IMR-90 (cell line): ENCODE measurements at regions not wholly inside any gene's neighbourhood (a gene's known extent, or its start where the extent isn't known, plus 50 kb on each side); places are given as distances from the start of the nearest gene placed in this dataset.

Experiments used
- ATAC-seq: fragments of 200-7000 bp; cut with Tn5 transposase; 2 replicates; pipeline ENCODE4 v1.9.1; 2020; ENCODE audit warnings: low read depth, mild to moderate bottlenecking, moderate library complexity
- BruUV-seq: library from RNA; stranded (reverse); fragments of 400-500 nt; replicated peaks from 2 replicates; lab custom pipeline; 2021; lab: Mats Ljungman, UMichigan
- CTCF ChIA-PET: fragments of 300-600 bp; formaldehyde crosslinking; extraction: SDS; loops from one replicate; lab custom pipeline; 2021; ENCODE audit warnings: antibody characterized with exemption; lab: Yijun Ruan, JAX
- POLR2A ChIA-PET: fragments of 300-600 bp; sonication (Branson Sonifier 250); formaldehyde crosslinking; loops from one replicate; lab custom pipeline; 2022; ENCODE audit warnings: antibody characterized with exemption; ENCODE audit not compliant: unreplicated experiment; lab: Charles Lee
- DNase-seq: peaks from one replicate; pipeline ENCODE4 v3.0.0; 2013
- H2AFZ ChIP-seq: replicated peaks from 2 replicates; pipeline ENCODE3; 2013; ENCODE audit warnings: low read length, mild to moderate bottlenecking; ENCODE audit not compliant: poor library complexity
- H2AK5ac ChIP-seq: 2 replicates; pipeline ENCODE4 v1.6.1; 2013; ENCODE audit warnings: low read depth, low read length, inconsistent platforms
- H2AK9ac ChIP-seq: replicated peaks from 2 replicates; pipeline ENCODE3; 2013; ENCODE audit warnings: mild to moderate bottlenecking, low read depth, low read length, moderate library complexity; ENCODE audit not compliant: poor library complexity
- H2BK120ac ChIP-seq: 2 replicates; pipeline ENCODE4 v1.6.1; 2013; ENCODE audit warnings: low read depth, low read length, inconsistent platforms
- H2BK15ac ChIP-seq: 3 replicates; pipeline ENCODE4 v1.6.1; 2013; ENCODE audit warnings: low read depth, low read length, inconsistent platforms
- H2BK20ac ChIP-seq: 2 replicates; pipeline ENCODE4 v1.6.1; 2013; ENCODE audit warnings: low read depth, mild to moderate bottlenecking, inconsistent platforms, low read length, moderate library complexity
- H2BK5ac ChIP-seq: 2 replicates; pipeline ENCODE4 v1.6.1; 2013; ENCODE audit warnings: mild to moderate bottlenecking, low read depth, low read length, inconsistent platforms; ENCODE audit not compliant: poor library complexity, severe bottlenecking
- H3K14ac ChIP-seq: replicated peaks from 2 replicates; pipeline ENCODE4 v1.6.1; 2013; ENCODE audit warnings: low read depth, low read length, inconsistent platforms
- H3K18ac ChIP-seq: 2 replicates; pipeline ENCODE4 v1.6.1; 2013; ENCODE audit warnings: low read depth, low read length, control low read depth
- H3K23ac ChIP-seq: 2 replicates; pipeline ENCODE4 v1.6.1; 2013; ENCODE audit warnings: low read depth, low read length, inconsistent platforms
- H3K27ac ChIP-seq: 2 replicates; pipeline ENCODE4 v1.5.1; 2013; ENCODE audit warnings: mild to moderate bottlenecking, control low read depth, low read length; ENCODE audit not compliant: insufficient read depth
- H3K27me3 ChIP-seq: 2 replicates; pipeline ENCODE4 v1.6.1; 2013; ENCODE audit warnings: low read length; ENCODE audit not compliant: control insufficient read depth, insufficient read depth
- H3K36me3 ChIP-seq: 2 replicates; pipeline ENCODE4 v1.6.1; 2013; ENCODE audit warnings: low read length, mixed read lengths; ENCODE audit not compliant: control insufficient read depth, insufficient read depth
- H3K4ac ChIP-seq: 2 replicates; pipeline ENCODE4 v1.6.1; 2013; ENCODE audit warnings: low read depth, low read length, inconsistent platforms
- H3K4me1 ChIP-seq: 2 replicates; pipeline ENCODE4 v1.6.1; 2013; ENCODE audit warnings: low read length, mixed read lengths; ENCODE audit not compliant: control insufficient read depth, insufficient read depth
- H3K4me2 ChIP-seq: 2 replicates; pipeline ENCODE4 v1.6.1; 2013; ENCODE audit warnings: low read depth, mild to moderate bottlenecking, control low read depth, low read length, moderate library complexity
- H3K4me3 ChIP-seq: 2 replicates; pipeline ENCODE4 v1.5.1; 2013; ENCODE audit warnings: low read depth, mild to moderate bottlenecking, control low read depth, low read length, moderate library complexity; ENCODE audit not compliant: insufficient read depth
- H3K56ac ChIP-seq: 2 replicates; pipeline ENCODE4 v1.6.1; 2013; ENCODE audit warnings: low read length, inconsistent platforms; ENCODE audit not compliant: insufficient read depth; ENCODE audit errors: extremely low read depth
- H3K79me1 ChIP-seq, 2 experiments: 2 replicates each; pipeline ENCODE4 v1.6.1; 2013; ENCODE audit warnings: low read length in 2 of 2, inconsistent platforms in 1 of 2, low read depth in 1 of 2
- H3K9ac ChIP-seq: 2 replicates; pipeline ENCODE4 v1.6.1; 2013; ENCODE audit warnings: low read depth, low read length, control low read depth
- H3K9me1 ChIP-seq: 2 replicates; pipeline ENCODE4 v1.6.1; 2013; ENCODE audit warnings: low read length, inconsistent platforms; ENCODE audit not compliant: insufficient read depth
- H3K9me3 ChIP-seq: 2 replicates; pipeline ENCODE4 v1.6.1; 2013; ENCODE audit warnings: low read length; ENCODE audit not compliant: control insufficient read depth, insufficient read depth
- H4K20me1 ChIP-seq: 2 replicates; pipeline ENCODE4 v1.6.1; 2013; ENCODE audit warnings: low read length, inconsistent platforms; ENCODE audit not compliant: insufficient read depth
- H4K5ac ChIP-seq: 2 replicates; pipeline ENCODE4 v1.6.1; 2013; ENCODE audit warnings: mild to moderate bottlenecking, low read depth, low read length, control low read depth
- H4K8ac ChIP-seq, 2 experiments: 2 replicates each; pipeline ENCODE4 v1.6.1; 2013; ENCODE audit warnings: low read depth in 2 of 2, low read length in 2 of 2, control low read depth in 1 of 2, inconsistent platforms in 1 of 2
- H4K91ac ChIP-seq: 2 replicates; pipeline ENCODE4 v1.6.1; 2013; ENCODE audit warnings: low read depth, low read length, inconsistent platforms; ENCODE audit not compliant: insufficient read depth
- BHLHE40 ChIP-seq: fragments of 150-350 bp; IDR thresholded peaks from 2 replicates; pipeline ENCODE4 v1.6.1; 2016; ENCODE audit warnings: mild to moderate bottlenecking, low read depth, low read length
- CHD1 ChIP-seq: IDR thresholded peaks from 2 replicates; pipeline ENCODE4 v1.6.1; 2012; ENCODE audit warnings: low read depth, low read length, improper control_type of control experiment
- ELK1 ChIP-seq: fragments of 150-350 bp; IDR thresholded peaks from 2 replicates; pipeline ENCODE4 v1.6.1; 2016; ENCODE audit warnings: low read depth, mild to moderate bottlenecking, low read length, moderate library complexity, borderline replicate concordance
- MAZ ChIP-seq: IDR thresholded peaks from 2 replicates; pipeline ENCODE4 v1.6.1; 2012; ENCODE audit warnings: low read depth, mild to moderate bottlenecking, low read length, improper control_type of control experiment, moderate library complexity, borderline replicate concordance
- MXI1 ChIP-seq: IDR thresholded peaks from 2 replicates; pipeline ENCODE4 v1.6.1; 2012; ENCODE audit warnings: low read depth, mild to moderate bottlenecking, low read length, moderate library complexity, borderline replicate concordance
- NFE2L2 ChIP-seq: fragments of 150-350 bp; IDR thresholded peaks from 2 replicates; pipeline ENCODE4 v1.6.1; 2016; ENCODE audit warnings: low read depth, mild to moderate bottlenecking, low read length
- RFX5 ChIP-seq: IDR thresholded peaks from 2 replicates; pipeline ENCODE4 v1.8.0; 2012; ENCODE audit warnings: low read depth, mild to moderate bottlenecking, low read length, moderate library complexity
- SMC3 ChIP-seq: fragments of 150-350 bp; IDR thresholded peaks from 2 replicates; pipeline ENCODE4 v1.6.1; 2016; ENCODE audit warnings: low read depth, mild to moderate bottlenecking, antibody characterized with exemption, low read length, moderate library complexity
- WGBS, 2 experiments: methylation state at CpG; one replicate each; pipeline versions ENCODE4 v1.1.5 to v1.1.7; 2013; ENCODE audit warnings: missing lambda C conversion rate in 2 of 2; ENCODE audit not compliant: insufficient read length in 1 of 2; ENCODE audit errors: extremely low coverage in 2 of 2; 5-methylcytosine and 5-hydroxymethylcytosine counted together
- dilution Hi-C: fragments of 300-500 bp; cut with HindIII; formaldehyde crosslinking; loops from one replicate; pipeline ENCODE4 v1.14.3; 2018; ENCODE audit warnings: low sequenced_read_pairs; ENCODE audit not compliant: unreplicated experiment
- in situ Hi-C: fragments of 300-500 bp; cut with MboI; formaldehyde crosslinking; loops from 3 replicates; pipeline ENCODE4 v1.14.3; 2019; ENCODE audit warnings: low sequenced_read_pairs, inconsistent platforms, mixed read lengths
- intact Hi-C: fragments of 100-400 bp; cut with micrococcal nuclease; formaldehyde crosslinking; loops from 2 replicates; pipeline ENCODE4 v1.10.0; 2022

GRCh38 chr11:17156283-17156682 lies 51.5 kb downstream of the PIK3C2A start:
- ChIA-PET CTCF (interaction anchor here (0.6 kb wide), 1 partner anchor 12 kb away, joined by 3 read pairs; no protein-coding TSS in a partner anchor), POLR2A (no interaction called here)
- BruUV-seq: no TSS peak
- peaks cover 18% of the 10 kb centered on the region; the same call in 1 of the 2 replicates for H4K20me1 ChIP-seq
- no peak overlapping the region for H3K56ac ChIP-seq
- dilution Hi-C loops: no loop called here
- H2AK9ac ChIP-seq: no peak overlapping the region
- H3K4me1 ChIP-seq: no peaks in the 10 kb centered on the region
- H3K4me2 ChIP-seq: no peak overlapping the region
- H2BK5ac ChIP-seq: no peak overlapping the region
- H4K5ac ChIP-seq: no peak overlapping the region
- H3K9me3 ChIP-seq: no peaks in the 10 kb centered on the region
- H3K9me1 ChIP-seq: peaks cover 7% of the 10 kb centered on the region; the same call in 1 of the 2 replicates
- no peak overlapping the region for H3K4me3 ChIP-seq
- H3K18ac ChIP-seq: no peak overlapping the region
- DNase-seq: no peak
- no peak overlapping the region for H2BK15ac ChIP-seq
- no peak overlapping the region for H4K91ac ChIP-seq
- H3K27me3 ChIP-seq: no peaks in the 10 kb centered on the region
- H2BK120ac ChIP-seq: no peak overlapping the region
- intact Hi-C loops: no loop called here
- WGBS, 2 experiments: no CpG with 5 or more reads among the region's 2 CpGs
- H2AK5ac ChIP-seq: no peak overlapping the region
- H3K9ac ChIP-seq: no peak overlapping the region
- H2BK20ac ChIP-seq: no peak overlapping the region
- H4K8ac ChIP-seq: no peak overlapping the region
- in situ Hi-C loops: no loop called here
- H3K36me3 ChIP-seq: no peaks in the 10 kb centered on the region
- H2AFZ ChIP-seq: no peak overlapping the region
- H3K23ac ChIP-seq: no peak overlapping the region
- no peak overlapping the region for H3K4ac ChIP-seq
- H3K14ac ChIP-seq: no peak overlapping the region
- TF ChIP-seq MXI1 (no peak), RFX5 (no peak), CHD1 (no peak), SMC3 (no peak), MAZ (no peak), BHLHE40 (no peak), NFE2L2 (no peak), ELK1 (no peak)
- peaks cover 14 to 39% of the 10 kb centered on the region in 2 experiments for H3K79me1 ChIP-seq
- H3K27ac ChIP-seq: no peak overlapping the region
- ATAC-seq: no peak
